ENCODE measurements at regions not wholly inside any gene's neighbourhood (a gene's known extent, or its start where the extent isn't known, plus 50 kb on each side); places are given as distances from the start of the nearest gene placed in this dataset.

- no peak for TF ChIP-seq POLR2AphosphoS5 (IDR thresholded peaks at IDR 0.05; ENCODE audit: low read depth, low read length)
- TF ChIP-seq TAF1 (IDR thresholded peaks at IDR 0.05; ENCODE audit: borderline replicate concordance, insufficient read depth, low read length): no peak
- TF ChIP-seq SIN3A (IDR thresholded peaks at IDR 0.05; ENCODE audit: borderline replicate concordance, insufficient read depth, low read length): no peak
- TF ChIP-seq REST (IDR thresholded peaks at IDR 0.05; ENCODE audit: insufficient read depth in 1 of 2, low read depth in 2 of 2, low read length in 2 of 2): no peak
- TF ChIP-seq FOXP2 (optimal IDR thresholded peaks at IDR 0.05; ENCODE audit: borderline replicate concordance, extremely low read depth, extremely low read length, insufficient read depth): no peak
These were observed 396.7 kb upstream of the JARID2 start for GRCh38 chr6:14849185-14849584.

DNA sequence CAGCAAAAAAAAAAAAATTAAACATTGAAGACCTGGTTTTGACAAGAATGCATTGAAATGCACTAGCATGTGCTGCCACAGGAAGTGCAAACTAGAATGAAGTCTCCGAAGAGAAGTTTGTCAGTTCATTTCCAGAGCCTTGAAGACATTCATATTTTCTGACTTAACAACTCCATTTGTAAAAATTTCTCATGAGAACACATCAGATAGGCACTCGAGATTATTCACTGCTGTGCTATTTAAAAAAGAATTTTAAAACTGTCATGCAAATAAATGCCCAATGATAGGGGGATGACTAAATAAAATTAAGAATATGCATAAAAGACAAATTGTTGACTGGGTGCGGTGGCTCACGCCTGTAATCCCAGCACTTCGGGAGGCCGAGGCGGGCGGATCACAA lies 394.6 kb upstream of the JARID2 start:
- TF ChIP-seq TAF1 (IDR thresholded peaks at IDR 0.05; ENCODE audit: borderline replicate concordance, insufficient read depth, low read length) (no peak), SIN3A (IDR thresholded peaks at IDR 0.05; ENCODE audit: borderline replicate concordance, insufficient read depth, low read length) (no peak), POLR2AphosphoS5 (IDR thresholded peaks at IDR 0.05; ENCODE audit: low read depth, low read length) (no peak), REST (IDR thresholded peaks at IDR 0.05; ENCODE audit: insufficient read depth in 1 of 2, low read depth in 2 of 2, low read length in 2 of 2) (no peak)

DNA sequence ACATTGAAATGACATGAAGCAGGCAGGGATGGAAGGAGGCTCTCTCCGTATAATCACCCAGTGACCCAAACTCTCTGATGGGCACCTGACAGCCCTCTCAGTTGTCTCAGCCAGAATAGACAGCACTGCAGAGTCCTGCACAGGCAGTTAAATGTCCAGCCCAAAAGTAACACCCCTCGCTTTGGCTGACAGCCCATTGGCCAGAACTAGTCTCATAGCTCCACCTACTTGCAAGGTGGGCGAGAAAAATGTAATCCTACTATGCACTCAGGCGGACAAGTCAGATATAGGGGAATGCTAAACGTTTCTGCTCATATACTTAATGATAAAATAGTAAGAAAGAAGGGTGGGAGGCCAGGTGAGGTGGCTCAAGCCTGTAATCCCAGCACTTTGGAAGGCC lies 393.5 kb upstream of the JARID2 start:
- no peak for TF ChIP-seq POLR2AphosphoS5 (IDR thresholded peaks at IDR 0.05; ENCODE audit: low read depth, low read length)
- TF ChIP-seq TAF1 (IDR thresholded peaks at IDR 0.05; ENCODE audit: borderline replicate concordance, insufficient read depth, low read length): no peak
- TF ChIP-seq REST (IDR thresholded peaks at IDR 0.05; ENCODE audit: insufficient read depth in 1 of 2, low read depth in 2 of 2, low read length in 2 of 2): no peak
- TF ChIP-seq SIN3A (IDR thresholded peaks at IDR 0.05; ENCODE audit: borderline replicate concordance, insufficient read depth, low read length): no peak
- no peak for TF ChIP-seq FOXP2 (optimal IDR thresholded peaks at IDR 0.05; ENCODE audit: borderline replicate concordance, extremely low read depth, extremely low read length, insufficient read depth)

- no peak for TF ChIP-seq POLR2AphosphoS5 (IDR thresholded peaks at IDR 0.05; ENCODE audit: low read depth, low read length)
These were observed 389.7 kb upstream of the JARID2 start for GRCh38 chr6:14856177-14856576.

GRCh38 chr6:14857001-14857400 lies 388.9 kb upstream of the JARID2 start:
- TF ChIP-seq FOXP2 (optimal IDR thresholded peaks at IDR 0.05; ENCODE audit: borderline replicate concordance, extremely low read depth, extremely low read length, insufficient read depth) (no peak), POLR2AphosphoS5 (IDR thresholded peaks at IDR 0.05; ENCODE audit: low read depth, low read length) (no peak), TAF1 (IDR thresholded peaks at IDR 0.05; ENCODE audit: borderline replicate concordance, insufficient read depth, low read length) (no peak), SIN3A (IDR thresholded peaks at IDR 0.05; ENCODE audit: borderline replicate concordance, insufficient read depth, low read length) (no peak), REST (IDR thresholded peaks at IDR 0.05; ENCODE audit: insufficient read depth in 1 of 2, low read depth in 2 of 2, low read length in 2 of 2) (no peak)
